AG04449 (cell line): ENCODE measurements at regions not wholly inside any gene's neighbourhood (a gene's known extent, or its start where the extent isn't known, plus 50 kb on each side); places are given as distances from the start of the nearest gene placed in this dataset.

Experiments used
- CTCF ChIA-PET: fragments of 350-600 bp; formaldehyde crosslinking; extraction: SDS; loops from one replicate; lab custom pipeline; 2021; ENCODE audit warnings: antibody characterized with exemption; lab: Yijun Ruan, JAX
- POLR2A ChIA-PET: fragments of 400-600, 350-600 bp; formaldehyde crosslinking; extraction: SDS; loops from one replicate; lab custom pipeline; 2020; ENCODE audit warnings: antibody characterized with exemption, inconsistent platforms; lab: Yijun Ruan, JAX
- DNase-seq: peaks from one replicate; pipeline ENCODE4 v3.0.0-alpha.2; 2010; ENCODE audit warnings: low read depth, low spot score
- H3K4me3 ChIP-seq: 2 replicates; pipeline ENCODE4 v1.5.1; 2011; ENCODE audit warnings: low read depth, mild to moderate bottlenecking, control low read depth, low read length
- CTCF ChIP-seq: IDR thresholded peaks from one replicate; pipeline ENCODE4 v1.5.1; 2011; ENCODE audit warnings: mild to moderate bottlenecking, moderate library complexity, low read length, control low read depth, inconsistent platforms; ENCODE audit not compliant: insufficient read depth; ENCODE audit errors: missing control alignments

- DNase-seq = no peak
- ChIA-PET CTCF (interaction anchor here (0.7 to 1.9 kb wide), 5 partner anchors 13 to 64 kb away, joined by 3 to 6 read pairs (median 4); no protein-coding TSS in a partner anchor), POLR2A (no interaction called here)
- TF ChIP-seq CTCF = peak; percentile 40
- no peak overlapping the region for H3K4me3 ChIP-seq
Measured at GRCh38 chr6:142537612-142538478, 236.0 kb downstream of the ADGRG6 start.

GRCh38 chr6:142542704-142543233 is 241.0 kb downstream of the ADGRG6 start:
- ChIA-PET POLR2A (no interaction called here), CTCF (interaction anchor here (1.0 kb wide), 2 partner anchors 23 to 68 kb away, joined by 4 read pairs; no protein-coding TSS in a partner anchor)
- DNase-seq = no peak
- TF ChIP-seq CTCF = no peak
- no peak overlapping the region for H3K4me3 ChIP-seq

- ChIA-PET CTCF (interaction anchor here (1.0 kb wide), 2 partner anchors 22 to 69 kb away, joined by 4 read pairs; no protein-coding TSS in a partner anchor), POLR2A (no interaction called here)
- no peak for DNase-seq
- H3K4me3 ChIP-seq = no peak overlapping the region
- no peak for TF ChIP-seq CTCF
Measured at GRCh38 chr6:142543606-142544005, 241.8 kb downstream of the ADGRG6 start.

- DNase-seq = no peak
- no peak overlapping the region for H3K4me3 ChIP-seq
- POLR2A ChIA-PET = no interaction called here
- no peak for TF ChIP-seq CTCF
- CTCF ChIA-PET = interaction anchor here (1.0 to 1.5 kb wide), 2 partner anchors 11 to 23 kb away, joined by 3 to 4 read pairs; no protein-coding TSS in a partner anchor
Measured at GRCh38 chr6:142544199-142544838, 242.5 kb downstream of the ADGRG6 start.

GRCh38 chr6:142545147-142545546 is 243.3 kb downstream of the ADGRG6 start:
- no peak for TF ChIP-seq CTCF
- ChIA-PET CTCF (interaction anchor here (1.5 kb wide), 1 partner anchor 23 kb away, joined by 4 read pairs; no protein-coding TSS in a partner anchor), POLR2A (no interaction called here)
- H3K4me3 ChIP-seq = no peak overlapping the region
- DNase-seq = no peak
